HG02623 (cell line): ENCODE measurements at regions not wholly inside any gene's neighbourhood (a gene's known extent, or its start where the extent isn't known, plus 50 kb on each side); places are given as distances from the start of the nearest gene placed in this dataset.
"Not testable (repeated sequence)": the region's sequence is repeated elsewhere in the genome, so short reads cannot be mapped to it uniquely, and the experiment has no call there.

Source experiments
- ATAC-seq: cut with Tn5 transposase; IDR thresholded peaks from one replicate; pipeline ENCODE4 v1.9.1; 2021; ENCODE audit warnings: moderate library complexity; ENCODE audit not compliant: unreplicated experiment

DNA sequence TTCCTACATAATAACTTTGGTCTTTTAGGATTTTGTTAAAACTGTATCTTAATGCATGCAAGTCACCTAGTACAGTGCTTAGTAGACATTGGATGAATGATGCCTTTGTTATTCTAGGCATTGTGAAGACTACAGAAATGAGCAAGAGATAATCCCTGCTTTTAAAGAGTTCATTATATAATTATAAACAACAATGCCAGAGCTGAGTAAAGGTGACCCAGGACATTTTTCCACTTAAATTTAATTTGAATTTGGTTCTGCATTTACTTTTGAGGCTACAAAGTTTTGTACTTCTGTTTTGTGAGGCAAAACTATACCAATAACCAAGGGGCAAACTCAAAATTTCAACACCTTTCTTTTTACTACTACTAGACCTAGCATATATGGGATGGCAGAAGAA is 182.0 kb upstream of the SESN3 start:
- ATAC-seq = no peak

DNA sequence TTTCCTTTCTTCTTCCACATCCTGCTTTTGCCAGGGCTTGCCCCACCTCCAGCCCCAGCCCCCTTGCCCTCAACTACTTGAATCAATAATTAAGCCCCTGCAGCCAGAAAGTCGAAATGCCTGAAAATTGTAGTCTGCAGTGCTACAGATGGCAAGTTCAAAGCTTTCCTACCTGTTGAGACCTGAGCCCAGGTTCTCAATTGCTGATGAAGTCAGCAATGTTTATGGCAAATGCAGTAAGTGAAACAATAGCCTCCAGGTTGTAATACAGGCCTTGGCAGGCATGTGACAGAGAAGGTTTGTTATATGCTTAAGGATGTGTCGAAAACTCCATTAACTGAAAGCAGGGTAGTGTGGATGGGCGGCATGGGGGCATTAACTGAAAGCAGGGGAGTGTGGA is 181.1 kb upstream of the SESN3 start:
- ATAC-seq = no peak

GRCh38 chr11:95410707-95411106 is 179.7 kb upstream of the SESN3 start:
- ATAC-seq = not testable (repeated sequence)

- ATAC-seq = no peak
These were observed 175.3 kb upstream of the SESN3 start for GRCh38 chr11:95406271-95406670.

- no peak for ATAC-seq
These were observed 173.4 kb upstream of the SESN3 start for GRCh38 chr11:95404370-95404769.

- no peak for ATAC-seq
These were observed 167.6 kb upstream of the SESN3 start for GRCh38 chr11:95398437-95399112.

DNA sequence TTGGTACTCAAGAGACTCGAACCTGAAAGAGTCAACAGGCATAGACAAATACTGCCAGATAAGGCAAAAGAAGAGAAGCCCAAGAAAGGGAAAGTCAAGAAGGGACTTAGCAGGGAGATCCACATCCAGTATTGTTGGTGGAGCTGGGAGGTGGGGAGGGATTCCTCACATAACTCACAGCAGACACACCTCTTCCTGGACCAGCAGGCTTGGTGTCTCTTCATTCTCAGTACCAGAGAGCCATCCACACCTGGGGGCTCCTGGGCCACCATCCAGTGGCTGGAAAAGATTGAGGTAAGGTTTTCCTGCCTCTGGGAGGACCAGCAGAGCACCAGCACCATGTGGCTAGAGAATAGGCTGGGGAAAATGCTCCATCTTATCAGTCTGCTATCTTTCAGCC is 161.6 kb upstream of the SESN3 start:
- ATAC-seq = no peak

DNA sequence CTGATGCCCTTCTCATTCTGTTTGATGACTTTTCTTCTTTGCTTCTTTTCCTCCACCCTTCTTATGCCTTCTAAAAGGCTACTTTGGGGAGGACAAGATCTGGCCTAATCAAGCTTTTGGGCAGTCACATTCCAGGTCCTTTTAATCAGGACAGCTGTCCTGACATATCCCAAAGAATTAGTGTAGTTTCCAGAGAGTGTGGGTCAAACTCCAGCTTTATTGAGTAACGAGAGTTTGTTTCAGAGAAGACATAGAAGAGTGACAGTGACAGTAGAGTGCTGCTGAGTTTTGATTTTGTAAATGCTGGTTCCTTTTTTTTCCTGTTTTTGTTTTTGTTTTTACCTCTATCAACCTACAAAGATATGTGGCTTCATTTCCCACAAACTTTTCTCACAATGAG is 158.4 kb upstream of the SESN3 start:
- no peak for ATAC-seq

GRCh38 chr11:95388086-95388485 is 157.1 kb upstream of the SESN3 start:
- ATAC-seq = no peak

DNA sequence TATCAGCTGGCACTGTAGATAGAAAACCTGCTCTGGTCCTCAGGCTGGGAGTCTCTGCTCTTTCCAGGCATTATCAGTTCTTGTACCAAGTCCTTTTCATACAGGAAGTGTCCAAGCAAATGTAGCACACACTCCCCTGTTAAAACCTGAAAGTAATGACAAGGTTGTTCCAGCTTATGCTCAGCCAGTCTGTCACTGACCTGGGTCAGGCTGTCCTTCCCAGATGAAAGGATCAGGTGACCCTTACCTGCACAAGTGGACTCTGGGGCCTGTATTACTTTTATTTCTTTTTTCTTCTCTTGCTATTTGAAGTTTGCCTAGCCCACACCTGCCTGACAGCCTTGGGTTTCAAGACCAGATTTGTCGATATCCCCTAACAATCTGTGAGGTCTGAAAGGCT is 156.3 kb upstream of the SESN3 start:
- no peak for ATAC-seq

- ATAC-seq = no peak
These were observed 154.6 kb upstream of the SESN3 start for GRCh38 chr11:95385577-95385976.

DNA sequence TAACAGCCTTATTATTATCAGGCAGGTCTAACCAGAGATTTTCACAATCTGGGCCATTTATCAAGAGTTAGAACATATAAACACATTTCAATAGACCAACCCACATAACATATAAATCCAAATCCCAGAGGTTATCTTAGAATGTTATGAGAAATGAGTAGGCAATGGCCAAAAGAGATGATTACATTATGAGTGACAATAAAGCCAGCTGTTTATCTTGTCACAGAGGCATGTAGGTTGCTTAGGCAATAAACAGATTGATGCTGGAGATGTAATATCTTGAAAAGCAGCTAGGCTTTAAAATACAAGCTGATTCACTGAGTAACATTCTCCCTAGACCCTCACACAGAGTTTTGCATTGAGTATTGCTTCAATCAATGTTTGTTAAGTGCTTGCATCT is 148.5 kb upstream of the SESN3 start:
- ATAC-seq = no peak

GRCh38 chr11:95378789-95379188 is 147.8 kb upstream of the SESN3 start:
- ATAC-seq = no peak

DNA sequence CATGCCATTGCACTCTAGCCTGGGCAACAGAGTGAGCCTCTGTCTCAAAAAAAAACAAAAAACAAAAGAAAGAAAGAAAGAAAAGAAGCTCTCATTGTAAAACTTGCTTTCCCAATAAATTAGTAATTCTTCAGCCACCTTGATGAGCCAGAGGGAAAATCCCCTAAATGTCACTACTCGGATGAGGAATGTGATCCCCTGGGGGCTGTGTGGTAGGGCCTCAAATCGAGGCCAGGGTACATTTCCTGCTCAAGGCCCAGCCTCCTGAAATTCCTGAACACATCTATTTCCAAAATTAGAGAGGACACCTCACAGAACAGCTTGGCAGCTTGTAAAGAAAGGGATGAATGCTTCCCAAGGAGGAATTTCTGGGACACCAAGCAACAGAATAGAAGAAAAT is 147.1 kb upstream of the SESN3 start:
- ATAC-seq = no peak

GRCh38 chr11:95375886-95376285 is 144.9 kb upstream of the SESN3 start:
- no peak for ATAC-seq

GRCh38 chr11:95375451-95375850 is 144.4 kb upstream of the SESN3 start:
- no peak for ATAC-seq

DNA sequence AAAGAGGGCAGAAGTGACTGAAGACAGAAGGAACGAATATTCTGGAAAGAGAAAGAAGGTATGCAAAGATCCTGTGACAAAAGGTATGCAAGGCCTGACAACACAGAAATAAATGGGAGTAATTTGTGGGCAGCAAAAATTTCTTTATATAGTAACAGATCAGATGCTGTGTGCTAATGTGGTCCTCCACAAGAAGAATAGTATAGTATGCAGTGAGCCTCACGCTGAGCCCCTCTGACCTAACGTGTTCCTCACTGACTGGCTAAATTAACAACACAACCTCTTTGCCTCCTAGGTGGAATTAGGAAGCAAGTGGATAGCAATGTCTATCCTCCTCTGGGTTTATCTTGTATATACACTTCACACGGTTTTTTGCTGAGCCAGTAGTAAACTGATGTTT is 143.1 kb upstream of the SESN3 start:
- no peak for ATAC-seq

- ATAC-seq = no peak
These were observed 142.2 kb upstream of the SESN3 start for GRCh38 chr11:95373241-95373640.

- ATAC-seq = no peak
These were observed 141.2 kb upstream of the SESN3 start for GRCh38 chr11:95372097-95372656.

GRCh38 chr11:95371153-95371552 is 140.2 kb upstream of the SESN3 start:
- no peak for ATAC-seq

- ATAC-seq = no peak
These were observed 136.7 kb upstream of the SESN3 start for GRCh38 chr11:95367726-95368125.

DNA sequence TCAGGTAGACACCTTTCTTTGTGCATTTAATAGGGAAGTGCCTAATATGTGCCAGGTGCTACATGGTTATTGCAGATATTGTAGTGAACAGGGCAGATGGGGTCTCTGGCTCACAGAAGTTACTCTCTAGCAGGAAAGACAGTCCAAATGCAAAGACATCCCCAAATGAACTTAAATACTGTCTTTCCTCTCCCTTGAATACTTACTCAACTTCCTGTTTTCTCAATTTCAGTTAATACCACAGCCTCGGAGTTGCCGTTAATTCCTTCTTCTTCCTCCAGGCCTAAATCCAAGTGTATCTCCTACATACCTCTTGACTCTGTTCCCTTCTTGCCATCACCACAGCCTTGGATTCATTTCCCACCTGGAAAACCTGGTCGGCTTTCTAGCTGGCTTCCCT is 134.3 kb upstream of the SESN3 start:
- no peak for ATAC-seq
